Fibroblast of skin of right biceps (primary cell): ENCODE measurements at regions not wholly inside any gene's neighbourhood (a gene's known extent, or its start where the extent isn't known, plus 50 kb on each side); places are given as distances from the start of the nearest gene placed in this dataset.
A peak's percentile ranks its signal among the peaks of the same experiment; 100 is the strongest.

Experiments used
- DNase-seq: peaks from one replicate; pipeline ENCODE4 v3.0.0-alpha.2; 2013

DNA sequence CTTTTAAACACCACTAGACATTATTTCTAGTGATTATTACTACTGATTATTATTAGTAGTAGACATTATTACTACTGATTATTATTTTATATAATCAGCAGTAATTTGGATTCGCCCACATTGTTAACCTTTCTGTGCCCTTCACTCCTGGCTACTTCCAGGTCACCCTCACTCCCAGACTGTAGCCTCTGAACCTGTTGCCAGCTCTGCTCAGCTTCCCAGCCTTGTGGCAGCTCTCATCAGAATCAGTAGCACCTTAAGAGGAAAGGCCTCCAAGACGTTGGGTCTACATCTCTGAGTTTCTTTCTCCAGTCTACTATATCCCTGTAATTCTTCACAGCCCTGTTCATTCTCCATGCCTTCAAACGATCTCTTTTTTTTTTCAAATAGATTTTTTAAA lies 137.0 kb downstream of the KATNIP start:
- no peak for DNase-seq

DNA sequence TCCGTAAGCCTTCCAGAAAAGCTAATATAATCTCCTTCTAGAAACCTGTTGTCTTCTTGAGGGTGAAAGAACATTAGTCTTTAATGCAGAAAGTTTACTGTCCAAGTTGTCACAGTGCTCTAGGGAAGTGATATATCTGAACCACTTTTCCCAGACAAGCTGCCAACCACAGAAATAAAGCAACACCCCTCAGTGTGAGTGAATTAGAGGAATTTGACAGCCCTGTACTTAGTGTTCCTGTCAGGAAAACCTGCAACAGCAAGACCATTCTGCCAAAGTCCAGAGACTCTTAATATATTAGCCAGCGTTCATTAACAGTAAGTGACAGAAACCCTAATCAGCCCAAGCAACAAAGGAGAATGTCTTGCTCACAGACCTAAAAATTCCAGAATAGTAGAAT lies 137.7 kb downstream of the KATNIP start:
- DNase-seq: no peak

- DNase-seq: no peak
Measured at GRCh38 chr16:27689711-27690110, 139.8 kb downstream of the KATNIP start.

- peak; percentile 11 for DNase-seq
Measured at GRCh38 chr16:27690608-27691007, 140.7 kb downstream of the KATNIP start.

GRCh38 chr16:27691721-27692120 lies 141.8 kb downstream of the KATNIP start:
- no peak for DNase-seq

- no peak for DNase-seq
Measured at GRCh38 chr16:27692576-27692975, 142.6 kb downstream of the KATNIP start.

DNA sequence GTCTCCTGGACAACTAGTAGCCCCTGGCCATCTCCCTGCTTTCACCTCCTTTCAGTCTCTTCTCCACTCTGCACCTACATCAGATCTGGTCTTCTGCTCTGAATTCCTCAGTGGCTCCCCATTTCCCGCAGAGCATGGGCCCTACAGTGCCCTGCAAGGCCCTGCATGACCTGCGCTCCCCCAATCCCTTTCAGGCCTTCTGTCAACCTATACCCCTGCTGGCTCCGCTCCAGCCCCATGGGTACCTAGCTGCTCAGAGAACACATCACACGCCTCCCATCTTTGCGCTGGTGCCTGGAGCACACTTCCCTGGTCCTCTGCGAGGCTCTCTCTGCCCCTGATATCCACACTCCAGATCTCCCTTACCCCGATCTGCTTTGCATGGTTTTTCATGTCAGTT lies 145.2 kb downstream of the KATNIP start:
- no peak for DNase-seq

GRCh38 chr16:27698266-27698665 lies 148.3 kb downstream of the KATNIP start:
- no peak for DNase-seq

DNA sequence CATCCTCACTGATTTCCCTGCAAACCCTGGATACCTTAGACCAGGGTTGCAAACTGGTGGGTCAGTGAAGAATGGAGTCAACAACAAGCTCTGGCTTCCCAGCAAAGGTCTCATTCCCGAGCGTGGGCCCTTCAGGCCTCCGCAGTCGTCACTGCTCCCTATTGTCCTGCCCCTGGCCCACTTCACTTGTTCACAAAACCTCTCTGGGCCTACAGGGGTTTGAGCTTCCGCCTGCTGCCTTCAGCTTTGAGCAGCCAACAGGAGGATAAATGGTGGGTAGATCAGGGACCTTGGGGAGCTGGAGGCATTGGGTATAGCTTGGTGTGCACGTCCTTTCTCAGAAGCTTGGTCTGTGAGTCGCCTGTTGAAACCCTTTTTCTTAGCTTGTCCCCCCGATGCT lies 148.8 kb downstream of the KATNIP start:
- DNase-seq: no peak

DNA sequence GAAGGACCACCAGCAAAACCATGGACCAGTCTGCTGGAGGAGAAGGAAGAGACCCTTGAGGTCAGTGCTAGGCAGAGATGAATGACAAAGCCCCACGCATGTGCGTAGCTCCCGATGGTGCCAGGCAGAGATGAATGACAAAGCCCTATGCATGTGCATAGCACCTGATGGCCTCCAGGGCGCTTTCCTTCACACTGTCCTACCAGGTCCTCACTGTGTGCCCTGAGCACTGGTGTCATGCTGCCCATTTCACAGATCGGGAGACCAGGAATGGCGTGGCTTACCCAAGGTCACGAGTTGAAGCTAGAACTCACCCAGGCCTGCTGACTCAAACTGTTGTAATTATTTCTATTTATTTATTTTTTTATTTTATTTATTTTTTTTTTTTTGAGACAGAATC lies 149.6 kb downstream of the KATNIP start:
- DNase-seq: no peak

DNA sequence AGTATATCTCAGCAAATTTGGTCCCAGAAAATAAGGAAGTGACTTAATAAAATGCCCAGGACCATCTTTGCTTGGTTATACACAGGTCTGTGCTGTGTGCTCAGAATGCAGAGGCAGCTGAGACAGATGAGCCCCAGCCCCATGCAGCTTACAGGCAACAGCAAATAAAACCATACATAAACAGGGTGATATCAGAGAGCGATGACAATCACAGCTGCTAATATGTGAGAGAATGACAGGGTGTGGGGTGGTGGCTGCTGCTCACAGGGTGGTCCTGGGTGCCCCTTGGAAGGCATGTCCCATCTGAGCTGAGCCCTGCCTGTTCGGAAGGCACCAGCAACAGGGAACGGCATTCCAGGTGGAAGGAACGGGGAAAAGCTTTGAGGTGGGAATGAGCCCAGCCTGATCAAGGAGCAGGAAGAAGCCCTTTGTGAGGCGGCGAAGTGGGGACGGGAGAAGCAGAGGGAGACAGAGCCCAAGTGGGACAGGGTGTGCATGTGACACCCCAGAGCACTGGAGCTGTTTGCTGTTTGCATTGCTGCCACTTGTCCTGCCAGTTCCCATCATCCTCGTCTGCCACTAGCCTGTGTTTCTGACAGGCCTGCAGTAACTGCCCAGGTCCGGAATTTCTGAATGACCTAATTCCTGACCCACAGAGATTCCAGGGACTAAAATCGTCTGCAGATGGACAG lies 150.5 kb downstream of the KATNIP start:
- no peak for DNase-seq

DNA sequence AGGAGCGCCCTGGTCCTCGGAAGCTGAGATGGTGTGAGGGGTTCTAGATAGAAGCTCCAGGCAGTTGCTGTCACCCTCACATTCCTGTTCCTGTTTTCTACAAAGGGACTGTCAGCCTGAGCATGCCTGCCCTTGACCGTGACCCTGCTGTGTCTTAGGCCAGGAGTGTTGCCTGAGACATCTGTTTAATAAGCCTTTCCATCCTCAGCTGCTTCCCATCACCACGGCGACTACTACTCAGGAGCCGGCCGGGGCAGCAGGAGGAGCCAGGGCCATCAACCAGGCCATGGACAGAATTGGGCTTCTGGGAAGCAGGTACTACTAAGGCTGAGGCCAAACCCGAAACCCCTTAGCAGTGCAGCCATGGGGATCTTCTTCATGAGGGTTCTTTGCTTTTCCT lies 151.4 kb downstream of the KATNIP start:
- DNase-seq: no peak

DNA sequence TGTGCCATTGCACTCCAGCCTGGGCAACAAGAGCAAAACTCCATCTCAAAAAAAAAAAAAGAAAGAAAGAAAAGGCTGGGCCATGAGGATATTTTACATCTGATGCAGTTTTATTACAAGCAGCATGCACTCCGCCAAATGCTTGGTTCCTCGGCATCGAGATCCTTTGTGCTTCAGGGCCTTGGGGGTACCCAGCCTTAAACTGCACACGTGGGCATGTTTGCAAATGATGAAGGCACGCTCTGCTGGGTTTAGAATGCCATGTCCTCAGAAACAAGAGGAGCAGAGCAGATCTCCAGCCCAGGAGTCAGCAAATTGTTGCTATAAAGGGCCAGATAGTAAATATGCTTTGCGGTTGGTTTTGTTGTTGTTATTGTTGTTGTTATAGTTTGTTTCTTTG lies 153.2 kb downstream of the KATNIP start:
- DNase-seq: no peak

- peak; percentile 28 for DNase-seq
Measured at GRCh38 chr16:27703545-27703944, 153.6 kb downstream of the KATNIP start.

DNA sequence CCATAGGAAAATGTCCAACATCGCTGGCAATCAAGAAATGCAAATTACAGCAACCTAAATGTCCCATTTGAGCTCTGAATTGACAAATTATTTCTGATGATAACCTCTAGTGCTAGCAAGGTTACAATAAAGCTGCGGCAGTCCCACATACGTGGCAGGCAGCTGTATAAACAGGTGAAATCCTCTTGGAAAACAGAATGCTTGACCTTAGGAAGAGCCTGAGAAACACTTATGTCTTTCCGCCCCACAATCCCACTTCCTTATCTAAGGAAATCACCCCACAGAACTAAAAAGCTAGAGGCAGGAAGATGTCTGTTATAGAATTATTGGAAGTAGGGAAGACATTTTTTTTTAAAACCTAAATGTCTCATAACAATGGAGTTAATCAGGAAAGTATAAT lies 154.3 kb downstream of the KATNIP start:
- no peak for DNase-seq

- no peak for DNase-seq
Measured at GRCh38 chr16:27706156-27706865, 156.4 kb downstream of the KATNIP start.

DNA sequence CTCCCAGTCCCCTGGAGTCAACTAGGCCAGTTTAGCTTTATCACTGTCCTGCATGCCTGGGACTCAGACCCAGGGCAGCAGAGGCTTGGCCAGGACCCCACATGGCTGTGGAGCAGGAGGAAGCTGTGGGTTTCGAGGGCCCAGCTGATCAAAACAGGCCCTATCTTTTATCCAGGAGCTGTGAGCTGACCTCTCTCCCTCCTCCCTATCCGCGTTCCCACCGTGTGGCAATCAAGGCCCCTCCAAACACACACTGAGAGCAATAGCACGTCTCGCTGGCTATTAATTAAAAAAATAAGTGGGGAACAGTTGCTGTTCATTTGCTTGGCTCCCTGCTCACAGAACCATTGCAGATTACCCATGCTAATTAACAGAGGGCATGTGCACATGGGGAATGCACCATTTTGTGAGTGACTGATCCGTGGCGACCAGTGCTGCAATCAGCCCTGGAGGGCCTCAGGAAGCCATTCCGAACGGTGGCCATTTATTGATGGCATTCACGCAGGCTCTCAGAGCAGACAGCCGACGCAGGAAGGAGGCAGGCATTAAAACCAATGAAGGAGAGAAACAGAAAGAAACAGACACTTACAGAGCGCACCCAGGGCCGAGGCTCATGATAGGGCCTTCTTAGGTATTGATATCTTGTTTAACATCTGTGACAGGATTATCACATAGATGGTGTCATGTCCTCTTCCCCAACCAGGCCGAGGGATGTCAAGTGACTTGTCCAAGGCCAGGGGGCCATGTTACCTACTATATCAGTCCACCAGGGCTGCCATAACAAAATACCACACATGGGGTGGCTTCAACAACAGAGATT lies 157.1 kb downstream of the KATNIP start:
- DNase-seq: no peak

DNA sequence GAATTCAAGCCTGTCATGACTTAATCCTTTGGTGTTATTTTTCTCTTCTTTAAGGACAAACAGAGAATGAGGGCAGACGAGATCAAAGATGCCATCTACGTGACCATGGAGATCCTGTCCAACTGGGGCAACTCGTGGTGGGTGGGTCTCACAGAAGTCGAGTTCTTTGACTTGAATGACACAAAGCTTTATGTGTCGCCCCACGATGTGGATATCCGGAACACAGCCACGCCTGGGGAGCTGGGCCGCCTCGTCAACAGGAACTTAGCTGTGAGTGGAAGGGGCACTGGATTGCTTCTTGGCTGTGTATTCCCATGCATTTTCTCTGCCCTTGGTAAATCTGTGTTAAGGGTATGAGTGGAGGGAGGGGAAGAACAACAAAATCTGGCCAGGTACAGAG lies 158.7 kb downstream of the KATNIP start:
- no peak for DNase-seq

GRCh38 chr16:27712251-27712711 lies 162.3 kb downstream of the KATNIP start:
- no peak for DNase-seq

- no peak for DNase-seq
Measured at GRCh38 chr16:27717726-27718125, 167.8 kb downstream of the KATNIP start.

GRCh38 chr16:27718201-27719105 lies 168.5 kb downstream of the KATNIP start:
- no peak for DNase-seq

DNA sequence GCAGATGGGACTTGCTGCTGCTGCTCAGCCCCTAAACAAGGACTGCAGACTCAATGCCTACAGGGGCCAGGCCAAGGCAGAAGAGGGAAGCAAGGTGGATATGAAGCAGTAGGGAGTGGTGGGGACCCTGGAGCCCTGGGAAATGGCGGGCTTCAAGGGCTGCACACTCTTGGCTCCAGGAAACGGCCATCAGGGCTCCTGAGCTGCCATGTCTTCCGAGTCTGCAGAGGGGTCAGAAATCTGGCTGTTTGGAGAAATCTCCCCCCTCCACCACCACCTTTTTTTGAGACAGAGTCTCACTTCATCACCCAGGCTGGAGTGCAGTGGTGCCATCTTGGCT lies 169.1 kb downstream of the KATNIP start:
- no peak for DNase-seq
